ENCODE measurements at regions not wholly inside any gene's neighbourhood (a gene's known extent, or its start where the extent isn't known, plus 50 kb on each side); places are given as distances from the start of the nearest gene placed in this dataset.

DNA sequence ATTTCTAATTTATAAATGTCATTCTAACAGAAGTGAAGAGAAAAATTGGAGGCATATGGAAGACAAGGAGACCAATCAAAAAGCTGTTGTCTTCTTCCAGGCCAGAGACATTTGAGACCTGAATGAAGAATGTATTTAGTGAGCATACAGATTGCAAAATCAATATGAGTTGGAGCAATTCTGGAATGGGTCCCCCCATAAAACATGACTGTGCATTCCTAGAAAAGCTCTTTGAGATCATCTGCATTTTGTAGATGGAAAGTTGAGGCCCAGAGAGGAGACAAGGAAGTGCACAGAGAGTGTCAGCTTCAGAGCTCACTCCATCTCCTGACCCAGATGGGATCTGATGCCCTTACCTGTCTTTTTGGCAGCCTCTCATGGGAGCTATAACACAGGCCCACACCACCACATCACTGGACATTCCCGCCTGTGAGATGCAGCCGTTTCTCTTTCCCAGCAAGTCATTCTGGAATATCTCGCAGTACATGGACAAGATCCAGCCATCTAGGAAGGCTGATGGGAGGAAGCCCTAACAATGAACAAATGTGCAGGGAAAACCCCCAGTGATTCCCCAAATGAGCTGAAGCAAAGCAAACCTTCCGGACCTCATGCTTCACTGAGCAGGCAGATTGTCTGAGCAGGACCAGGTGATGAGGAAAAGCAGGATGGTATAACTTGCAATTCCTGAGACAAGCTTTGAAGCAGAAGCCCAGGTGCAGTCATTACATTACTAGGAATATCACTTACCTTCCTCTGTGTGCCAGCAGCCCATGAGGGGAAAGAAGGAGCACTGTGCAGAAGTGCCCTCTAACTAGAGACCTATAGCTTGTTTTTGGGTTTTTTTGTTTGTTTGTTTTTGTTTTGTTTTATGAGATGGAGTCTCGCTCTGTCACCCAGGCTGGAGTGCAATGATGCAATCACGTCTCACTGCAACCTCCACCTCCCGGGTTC, 445.6 kb downstream of the PLPP3 start:
- DNase-seq (ENCODE audit: low read depth), result no peak
- no peak overlapping the region for H3K4me3 ChIP-seq (ENCODE audit: low read depth, low read length)
- in situ Hi-C loops (cut with HindIII; ENCODE audit: low sequenced_read_pairs), result no loop called here
- TF ChIP-seq, protein P1, sequence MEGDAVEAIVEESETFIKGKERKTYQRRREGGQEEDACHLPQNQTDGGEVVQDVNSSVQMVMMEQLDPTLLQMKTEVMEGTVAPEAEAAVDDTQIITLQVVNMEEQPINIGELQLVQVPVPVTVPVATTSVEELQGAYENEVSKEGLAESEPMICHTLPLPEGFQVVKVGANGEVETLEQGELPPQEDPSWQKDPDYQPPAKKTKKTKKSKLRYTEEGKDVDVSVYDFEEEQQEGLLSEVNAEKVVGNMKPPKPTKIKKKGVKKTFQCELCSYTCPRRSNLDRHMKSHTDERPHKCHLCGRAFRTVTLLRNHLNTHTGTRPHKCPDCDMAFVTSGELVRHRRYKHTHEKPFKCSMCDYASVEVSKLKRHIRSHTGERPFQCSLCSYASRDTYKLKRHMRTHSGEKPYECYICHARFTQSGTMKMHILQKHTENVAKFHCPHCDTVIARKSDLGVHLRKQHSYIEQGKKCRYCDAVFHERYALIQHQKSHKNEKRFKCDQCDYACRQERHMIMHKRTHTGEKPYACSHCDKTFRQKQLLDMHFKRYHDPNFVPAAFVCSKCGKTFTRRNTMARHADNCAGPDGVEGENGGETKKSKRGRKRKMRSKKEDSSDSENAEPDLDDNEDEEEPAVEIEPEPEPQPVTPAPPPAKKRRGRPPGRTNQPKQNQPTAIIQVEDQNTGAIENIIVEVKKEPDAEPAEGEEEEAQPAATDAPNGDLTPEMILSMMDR (IDR thresholded peaks at IDR 0.05; ENCODE audit: low read depth, low read length, missing control alignments), result no peak

DNA sequence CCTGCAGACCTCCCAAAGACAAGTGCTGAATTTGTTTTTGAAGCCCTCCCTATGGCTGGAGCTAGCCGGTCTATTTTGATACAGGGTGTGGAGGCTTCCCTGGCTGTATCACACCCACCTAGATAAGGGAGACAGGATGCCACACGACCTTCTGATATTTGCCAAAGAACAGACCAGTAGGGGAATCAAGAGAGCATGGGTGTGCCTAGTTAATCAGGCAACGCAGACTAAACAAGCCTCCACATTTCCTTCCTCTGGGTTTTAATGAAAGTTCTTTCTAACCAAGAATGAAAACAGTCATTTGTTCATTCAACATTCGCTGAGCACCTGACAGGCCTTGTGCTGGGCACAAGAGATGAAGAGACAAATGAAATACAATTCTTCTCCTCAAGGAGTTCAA, 446.8 kb downstream of the PLPP3 start:
- DNase-seq (ENCODE audit: low read depth), result no peak
- TF ChIP-seq, protein P1 (IDR thresholded peaks at IDR 0.05; ENCODE audit: low read depth, low read length, missing control alignments), result no peak
- in situ Hi-C loops (cut with HindIII; ENCODE audit: low sequenced_read_pairs), result no loop called here
- H3K4me3 ChIP-seq (ENCODE audit: low read depth, low read length), result no peak overlapping the region

DNA sequence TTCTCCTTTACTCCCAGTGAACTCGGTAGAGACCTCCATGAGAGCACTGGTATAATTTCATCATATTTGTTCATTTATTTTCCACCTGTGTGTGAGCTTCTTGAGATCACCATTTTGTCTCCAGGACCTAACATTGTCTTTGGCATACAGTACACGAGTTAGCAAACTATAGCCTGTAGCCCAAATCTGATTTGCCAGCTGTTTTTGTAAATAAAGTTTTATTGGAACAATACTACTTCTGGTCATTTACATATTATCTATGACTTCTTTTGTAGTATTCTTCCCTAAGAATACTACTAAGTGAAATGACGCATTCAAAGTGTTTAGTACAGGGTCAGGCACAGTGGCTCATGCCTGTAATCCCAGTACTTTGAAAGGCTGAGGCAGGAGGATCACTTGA, 449.5 kb downstream of the PLPP3 start:
- H3K4me3 ChIP-seq (ENCODE audit: low read depth, low read length), result no peak overlapping the region
- in situ Hi-C loops (cut with HindIII; ENCODE audit: low sequenced_read_pairs), result no loop called here
- DNase-seq (ENCODE audit: low read depth), result no peak
- TF ChIP-seq, protein P1 (IDR thresholded peaks at IDR 0.05; ENCODE audit: low read depth, low read length, missing control alignments), result no peak

DNA sequence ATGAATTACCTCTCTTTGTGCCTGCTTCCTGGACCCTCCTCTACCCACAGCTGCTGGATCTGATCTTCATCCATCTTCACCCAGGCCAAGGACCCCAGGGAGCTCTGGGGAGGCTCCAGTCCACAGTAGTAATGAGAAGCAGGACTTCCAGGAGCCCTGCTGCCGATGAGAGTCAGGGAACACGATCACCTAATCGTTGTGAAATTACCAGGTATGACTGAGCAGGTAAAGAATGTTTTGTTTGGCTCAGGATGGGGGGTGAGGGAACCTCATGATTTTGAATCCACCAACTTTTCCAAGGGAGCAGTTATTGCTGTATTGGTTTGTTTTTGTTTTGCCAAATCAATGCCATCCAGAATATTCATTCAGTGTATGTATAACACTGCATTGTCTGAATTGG, 454.0 kb downstream of the PLPP3 start:
- in situ Hi-C loops (cut with HindIII; ENCODE audit: low sequenced_read_pairs), result no loop called here
- TF ChIP-seq, protein P1 (IDR thresholded peaks at IDR 0.05; ENCODE audit: low read depth, low read length, missing control alignments), result no peak
- H3K4me3 ChIP-seq (ENCODE audit: low read depth, low read length), result no peak overlapping the region
- DNase-seq (ENCODE audit: low read depth), result no peak

DNA sequence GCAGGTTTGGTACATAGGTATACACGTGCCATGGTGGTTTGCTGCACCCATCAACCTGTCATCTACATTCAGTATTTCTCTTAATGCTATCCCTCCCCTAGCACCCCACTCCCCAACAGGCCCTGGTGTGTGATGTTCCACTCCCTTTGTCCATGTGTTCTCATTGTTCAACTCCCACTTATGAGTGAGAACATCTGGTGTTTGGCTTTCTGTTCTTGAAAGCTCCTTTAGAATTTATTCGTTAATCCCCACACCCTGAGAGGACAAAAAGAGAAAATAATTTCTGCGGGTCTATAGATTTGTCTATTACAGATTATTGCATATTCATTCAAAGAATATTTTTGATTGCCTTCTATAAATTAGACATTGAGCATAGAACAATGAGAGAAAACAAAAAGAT, 455.5 kb downstream of the PLPP3 start:
- H3K4me3 ChIP-seq (ENCODE audit: low read depth, low read length), result no peak overlapping the region
- in situ Hi-C loops (cut with HindIII; ENCODE audit: low sequenced_read_pairs), result no loop called here
- TF ChIP-seq, protein P1 (IDR thresholded peaks at IDR 0.05; ENCODE audit: low read depth, low read length, missing control alignments), result no peak
- DNase-seq (ENCODE audit: low read depth), result no peak

DNA sequence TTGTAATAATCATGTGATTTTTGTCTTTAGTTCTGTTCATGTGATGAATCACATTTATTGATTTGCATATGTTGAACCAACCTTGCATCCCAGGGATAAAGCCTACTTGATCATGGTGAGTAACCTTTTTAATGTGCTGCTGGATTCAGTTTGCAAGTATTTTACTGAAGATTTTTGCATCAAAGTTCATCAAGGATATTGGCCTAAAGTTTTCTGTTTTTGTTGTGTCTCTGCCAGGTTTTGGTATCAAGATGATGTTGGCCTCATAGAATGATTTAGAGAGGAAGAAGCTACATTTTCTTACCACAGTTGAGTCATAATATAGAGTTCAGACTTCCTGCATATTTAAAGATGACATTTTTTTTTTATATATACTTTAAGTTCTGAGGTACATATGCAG, 455.9 kb downstream of the PLPP3 start:
- no peak for DNase-seq (ENCODE audit: low read depth)
- no peak overlapping the region for H3K4me3 ChIP-seq (ENCODE audit: low read depth, low read length)
- TF ChIP-seq, protein P1 (IDR thresholded peaks at IDR 0.05; ENCODE audit: low read depth, low read length, missing control alignments), result no peak
- in situ Hi-C loops (cut with HindIII; ENCODE audit: low sequenced_read_pairs), result no loop called here

Measured in astrocyte of the cerebellum (primary cell).